ENCODE measurements at regions not wholly inside any gene's neighbourhood (a gene's known extent, or its start where the extent isn't known, plus 50 kb on each side); places are given as distances from the start of the nearest gene placed in this dataset.

GRCh38 chr4:125994024-125994423 is 679.3 kb downstream of the FAT4 start:
- Histone ChIP-seq H3K9me3 (ENCODE audit: control insufficient read depth, insufficient read depth, low read depth, low read length) (no peaks in the 10 kb centered on the region), H4K20me1 (ENCODE audit: control insufficient read depth, extremely low read depth, insufficient read depth, low read length) (no peaks in the 10 kb centered on the region), H3K4me2 (ENCODE audit: extremely low read depth, insufficient read depth, low read length) (peak overlapping the region; percentile 71), H3K4me3 (replicated peaks in 1 of 4; ENCODE audit: control extremely low read depth in 1 of 4, insufficient read depth in 1 of 4, low read depth in 3 of 4, low read length in 4 of 4) (peak overlapping the region in 2 of 4 experiments; percentile 13 to 34), H3K79me2 (ENCODE audit: control insufficient read depth, insufficient read depth, low read length) (no peaks in the 10 kb centered on the region), H3K9ac (ENCODE audit: insufficient read depth, low read length) (no peak overlapping the region), H3K4me1 (ENCODE audit: control insufficient read depth, extremely low read depth, insufficient read depth, low read length) (no peaks in the 10 kb centered on the region), H3K27ac (ENCODE audit: insufficient read depth, low read length) (no peak overlapping the region), H3K36me3 (ENCODE audit: control insufficient read depth, insufficient read depth, low read length) (no peaks in the 10 kb centered on the region), H3K27me3 (ENCODE audit: control insufficient read depth, insufficient read depth, low read length) (no peaks in the 10 kb centered on the region), H2AFZ (ENCODE audit: low read length) (peak overlapping the region; percentile 72)
- TF ChIP-seq CTCF (conservative IDR thresholded peaks at IDR 0.05 in 1 of 2, IDR thresholded peaks at IDR 0.05 in 1 of 2; ENCODE audit: low read depth in 1 of 2, low read length in 2 of 2), result no peak
- no peak for TF ChIP-seq EZH2 (IDR thresholded peaks at IDR 0.05; ENCODE audit: low read length, missing control alignments)
- peak in 1 of 2 donors; percentile 32 for DNase-seq (ENCODE audit: low read depth in 2 of 2)

DNA sequence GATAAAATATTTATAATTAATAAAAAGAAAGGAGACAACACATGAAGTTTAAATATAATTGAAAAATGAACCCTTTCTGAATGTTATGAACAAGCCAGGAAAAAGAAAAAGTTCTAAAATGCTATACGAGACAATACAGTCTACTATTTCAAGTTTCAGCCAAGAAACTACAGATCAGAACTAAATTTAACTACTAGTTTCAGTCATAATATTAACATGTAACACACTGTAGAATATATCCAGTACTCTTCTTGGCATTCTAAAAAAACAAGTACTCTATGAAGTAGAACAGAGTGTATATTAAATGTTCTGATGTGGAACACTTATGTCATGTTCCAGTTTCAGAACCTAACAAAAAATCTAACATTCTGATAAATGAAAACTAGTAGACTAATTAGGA is 679.7 kb downstream of the FAT4 start:
- Histone ChIP-seq H3K9ac (ENCODE audit: insufficient read depth, low read length) (no peak overlapping the region), H4K20me1 (ENCODE audit: control insufficient read depth, extremely low read depth, insufficient read depth, low read length) (no peaks in the 10 kb centered on the region), H3K4me1 (ENCODE audit: control insufficient read depth, extremely low read depth, insufficient read depth, low read length) (no peaks in the 10 kb centered on the region), H3K27me3 (ENCODE audit: control insufficient read depth, insufficient read depth, low read length) (no peaks in the 10 kb centered on the region), H3K36me3 (ENCODE audit: control insufficient read depth, insufficient read depth, low read length) (no peaks in the 10 kb centered on the region), H3K27ac (ENCODE audit: insufficient read depth, low read length) (no peak overlapping the region), H3K4me2 (ENCODE audit: extremely low read depth, insufficient read depth, low read length) (no peak overlapping the region), H3K9me3 (ENCODE audit: control insufficient read depth, insufficient read depth, low read depth, low read length) (no peaks in the 10 kb centered on the region), H3K79me2 (ENCODE audit: control insufficient read depth, insufficient read depth, low read length) (no peaks in the 10 kb centered on the region), H2AFZ (ENCODE audit: low read length) (peak overlapping the region; percentile 44), H3K4me3 (replicated peaks in 1 of 4; ENCODE audit: control extremely low read depth in 1 of 4, insufficient read depth in 1 of 4, low read depth in 3 of 4, low read length in 4 of 4) (no peak overlapping the region)
- TF ChIP-seq EZH2 (IDR thresholded peaks at IDR 0.05; ENCODE audit: low read length, missing control alignments) (no peak), CTCF (conservative IDR thresholded peaks at IDR 0.05 in 1 of 2, IDR thresholded peaks at IDR 0.05 in 1 of 2; ENCODE audit: low read depth in 1 of 2, low read length in 2 of 2) (no peak)
- no peak for DNase-seq (ENCODE audit: low read depth in 2 of 2)

DNA sequence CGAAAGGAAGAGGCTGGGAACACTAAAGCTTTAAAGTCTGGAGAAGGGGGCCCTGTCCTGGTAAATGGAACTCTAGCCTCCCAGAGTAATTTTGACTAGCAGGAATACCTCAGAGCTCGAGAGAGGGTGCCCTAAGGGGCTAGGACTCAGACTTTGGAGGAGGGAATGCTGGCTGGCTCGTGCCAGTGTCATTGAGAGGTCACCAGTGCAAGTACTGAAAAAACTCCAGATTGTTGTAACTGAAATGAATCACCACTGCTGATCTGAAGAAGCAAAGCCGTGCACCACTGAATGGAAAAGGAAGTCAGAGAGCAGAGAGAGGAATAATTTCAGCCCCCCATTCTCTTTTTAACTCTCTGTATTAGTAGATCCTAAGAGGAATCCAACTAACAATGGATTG is 690.2 kb downstream of the FAT4 start:
- H3K27ac ChIP-seq (ENCODE audit: insufficient read depth, low read length), result no peak overlapping the region
- TF ChIP-seq CTCF (conservative IDR thresholded peaks at IDR 0.05 in 1 of 2, IDR thresholded peaks at IDR 0.05 in 1 of 2; ENCODE audit: low read depth in 1 of 2, low read length in 2 of 2) (no peak), EZH2 (IDR thresholded peaks at IDR 0.05; ENCODE audit: low read length, missing control alignments) (no peak)
- H4K20me1 ChIP-seq (ENCODE audit: control insufficient read depth, extremely low read depth, insufficient read depth, low read length), result no peaks in the 10 kb centered on the region
- H3K27me3 ChIP-seq (ENCODE audit: control insufficient read depth, insufficient read depth, low read length), result no peaks in the 10 kb centered on the region
- no peak overlapping the region for H3K4me3 ChIP-seq (replicated peaks in 1 of 4; ENCODE audit: control extremely low read depth in 1 of 4, insufficient read depth in 1 of 4, low read depth in 3 of 4, low read length in 4 of 4)
- H3K79me2 ChIP-seq (ENCODE audit: control insufficient read depth, insufficient read depth, low read length), result no peaks in the 10 kb centered on the region
- H3K4me2 ChIP-seq (ENCODE audit: extremely low read depth, insufficient read depth, low read length), result no peak overlapping the region
- peak overlapping the region; percentile 34 for H2AFZ ChIP-seq (ENCODE audit: low read length)
- peak; percentile 35 to 48 for DNase-seq (ENCODE audit: low read depth in 2 of 2)
- no peaks in the 10 kb centered on the region for H3K9me3 ChIP-seq (ENCODE audit: control insufficient read depth, insufficient read depth, low read depth, low read length)
- no peaks in the 10 kb centered on the region for H3K4me1 ChIP-seq (ENCODE audit: control insufficient read depth, extremely low read depth, insufficient read depth, low read length)
- no peaks in the 10 kb centered on the region for H3K36me3 ChIP-seq (ENCODE audit: control insufficient read depth, insufficient read depth, low read length)
- H3K9ac ChIP-seq (ENCODE audit: insufficient read depth, low read length), result no peak overlapping the region

Data from fibroblast of lung (primary cell).